ENCODE measurements at regions not wholly inside any gene's neighbourhood (a gene's known extent, or its start where the extent isn't known, plus 50 kb on each side); places are given as distances from the start of the nearest gene placed in this dataset.
"Not testable (repeated sequence)": the region's sequence is repeated elsewhere in the genome, so short reads cannot be mapped to it uniquely, and the experiment has no call there.

GRCh38 chr2:147460155-147460554 is 384.7 kb upstream of the ACVR2A start:
- no peak for DNase-seq

- no peak for DNase-seq
These were observed 388.1 kb upstream of the ACVR2A start for GRCh38 chr2:147456779-147457178.

GRCh38 chr2:147451902-147452515 is 392.8 kb upstream of the ACVR2A start:
- no peak for DNase-seq

GRCh38 chr2:147450661-147451510 is 393.9 kb upstream of the ACVR2A start:
- DNase-seq: no peak

DNA sequence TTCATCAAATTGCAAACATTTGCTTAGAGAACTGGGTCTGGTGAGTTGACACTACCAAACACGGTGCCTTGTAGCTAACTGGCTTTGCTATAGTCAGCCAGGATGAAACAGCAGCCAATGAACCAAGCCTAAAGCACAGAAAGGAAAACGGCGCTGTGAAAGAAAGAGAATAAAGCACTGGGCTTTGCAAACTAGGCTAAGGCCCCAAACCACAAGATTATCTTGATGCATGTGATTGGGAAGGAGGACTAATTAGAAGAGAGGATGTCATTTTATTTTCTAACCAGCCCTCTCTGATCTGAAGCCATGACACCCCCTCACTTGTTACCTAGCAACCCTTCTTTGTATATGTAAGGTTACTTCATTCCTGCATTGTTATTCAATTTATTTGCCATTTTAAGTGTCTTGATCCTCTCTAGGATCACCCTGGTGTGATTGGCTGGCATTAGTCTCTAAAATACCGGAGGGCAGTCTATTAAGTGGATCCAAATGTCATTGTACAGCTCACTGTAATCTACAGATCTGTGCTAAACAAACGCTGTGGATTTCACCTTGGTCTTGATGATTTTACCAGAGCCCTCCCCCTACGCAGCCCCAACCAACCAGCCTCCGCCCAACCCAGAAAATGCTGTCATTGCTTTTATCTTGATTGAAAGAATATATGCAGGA is 395.4 kb upstream of the ACVR2A start:
- DNase-seq: peak; percentile 19

GRCh38 chr2:147442816-147443215 is 402.0 kb upstream of the ACVR2A start:
- no peak for DNase-seq

DNA sequence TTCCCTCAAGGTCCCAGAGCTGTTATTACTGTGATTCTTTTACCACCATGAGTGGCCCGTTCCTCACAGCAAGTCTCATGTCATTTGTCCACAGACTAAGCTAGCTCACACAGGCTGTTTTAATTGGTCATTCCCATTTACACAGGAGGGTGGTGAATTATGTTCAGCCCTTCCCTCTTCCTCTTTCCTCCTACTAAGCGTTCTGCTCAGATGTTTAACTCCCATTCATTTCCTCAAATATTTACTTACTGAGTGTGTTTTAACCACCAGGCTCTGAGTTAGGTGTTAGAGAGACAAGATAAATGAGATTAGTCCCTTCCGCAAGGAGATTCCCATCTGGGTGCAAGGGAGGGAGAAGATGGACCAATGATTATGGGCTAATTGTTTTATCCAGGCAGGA is 403.6 kb upstream of the ACVR2A start:
- no peak for DNase-seq

- no peak for DNase-seq
These were observed 404.1 kb upstream of the ACVR2A start for GRCh38 chr2:147440734-147441133.

- DNase-seq: no peak
These were observed 404.8 kb upstream of the ACVR2A start for GRCh38 chr2:147439986-147440385.

DNA sequence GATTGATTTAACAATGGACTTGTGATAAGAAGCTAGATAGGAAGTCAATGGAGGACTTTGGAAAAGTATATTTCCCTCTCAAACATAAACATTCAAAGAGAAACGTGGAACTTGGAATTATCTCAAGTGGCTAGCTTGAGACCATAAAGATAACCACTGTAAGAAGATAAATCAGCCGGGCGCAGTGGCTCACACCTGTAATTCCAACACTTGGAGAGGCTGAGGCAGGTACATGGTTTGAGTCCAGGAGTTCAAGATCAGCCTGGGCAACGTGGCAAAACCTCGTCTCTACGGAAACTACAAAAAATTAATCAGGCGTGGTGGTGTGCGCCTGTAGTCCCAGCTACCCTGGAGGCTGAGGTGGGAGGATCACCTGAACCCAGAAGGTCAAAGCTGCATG is 405.9 kb upstream of the ACVR2A start:
- DNase-seq: no peak

GRCh38 chr2:147433822-147434221 is 411.0 kb upstream of the ACVR2A start:
- no peak for DNase-seq

DNA sequence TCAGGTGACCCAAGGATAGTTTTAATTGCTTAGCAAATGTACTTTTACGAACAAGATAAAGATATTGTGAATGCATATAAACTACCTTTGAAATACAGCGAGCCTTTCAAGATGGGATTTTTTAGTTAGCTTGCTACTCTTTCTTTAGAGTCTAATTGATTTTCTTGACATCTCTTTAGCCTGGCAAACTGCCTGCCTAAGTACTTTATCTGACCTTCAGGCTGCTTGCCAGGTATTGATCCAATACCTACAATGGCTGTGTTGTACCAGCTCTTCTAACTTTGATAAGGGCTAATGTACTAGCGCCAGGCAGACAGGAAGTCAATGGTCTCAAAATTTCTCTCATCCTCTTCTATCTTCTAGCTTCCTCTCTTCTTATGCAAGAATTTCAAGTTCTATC is 414.4 kb upstream of the ACVR2A start:
- DNase-seq: no peak

GRCh38 chr2:147428120-147428747 is 416.6 kb upstream of the ACVR2A start:
- no peak for DNase-seq

GRCh38 chr2:147425437-147426029 is 419.3 kb upstream of the ACVR2A start:
- no peak for DNase-seq

DNA sequence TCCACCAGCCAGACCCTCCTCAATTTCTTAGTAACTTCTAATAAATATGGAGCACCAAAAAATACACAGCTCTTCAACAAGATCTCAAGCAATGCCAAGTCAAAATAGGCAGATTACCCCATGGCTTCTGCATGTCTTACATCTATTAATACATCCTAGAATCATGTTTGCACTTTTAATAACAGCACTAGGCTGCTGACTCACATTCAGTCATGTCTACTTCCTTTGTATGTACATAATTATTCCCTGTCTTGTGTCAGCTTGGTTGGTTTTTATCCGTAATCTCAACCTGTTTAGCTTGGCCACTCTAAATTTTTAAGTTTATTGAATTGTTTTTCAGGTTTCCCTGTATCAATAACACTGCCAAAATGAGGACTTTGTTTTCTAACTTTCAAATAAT is 420.1 kb upstream of the ACVR2A start:
- no peak for DNase-seq

GRCh38 chr2:147420947-147421675 is 423.7 kb upstream of the ACVR2A start:
- no peak for DNase-seq

GRCh38 chr2:147420517-147420916 is 424.3 kb upstream of the ACVR2A start:
- no peak for DNase-seq

DNA sequence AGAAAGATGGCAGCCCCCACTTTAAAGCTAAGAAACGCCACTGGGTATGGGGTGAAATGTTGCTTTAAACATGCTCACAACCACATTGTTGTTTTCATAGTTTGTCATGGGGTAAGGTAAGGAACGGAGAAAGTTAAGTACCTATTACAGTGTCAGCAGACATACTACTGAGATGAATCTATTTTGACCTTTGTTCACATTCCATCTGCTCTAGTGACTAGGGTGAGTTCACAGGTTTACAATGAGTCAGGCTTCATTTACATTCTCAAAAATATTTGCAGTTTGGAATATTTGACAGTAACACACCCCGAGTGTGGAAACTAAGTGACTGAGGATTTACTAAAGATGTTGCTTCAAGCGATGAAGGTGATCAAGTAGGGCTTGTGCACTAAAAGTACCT is 428.7 kb upstream of the ACVR2A start:
- DNase-seq: no peak

DNA sequence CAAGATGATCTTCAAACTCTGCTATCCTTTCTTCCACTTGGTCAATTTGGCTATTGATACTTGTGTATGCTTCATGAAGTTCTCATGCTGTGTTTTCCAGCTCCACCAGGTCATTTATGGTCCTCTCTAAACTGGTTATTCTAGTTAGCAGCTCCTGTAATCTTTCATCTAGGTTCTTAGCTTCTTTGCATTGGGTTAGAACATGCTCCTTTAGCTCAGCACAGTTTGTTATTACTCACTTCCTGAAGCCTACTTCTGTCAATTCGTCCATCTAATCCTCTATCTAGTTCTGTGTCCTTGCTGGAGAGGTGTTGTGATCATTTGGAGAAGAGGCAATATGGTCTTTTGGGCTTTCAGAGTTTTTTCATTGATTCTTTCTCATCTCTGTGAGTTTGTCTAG is 430.2 kb upstream of the ACVR2A start:
- DNase-seq: not testable (repeated sequence)

DNA sequence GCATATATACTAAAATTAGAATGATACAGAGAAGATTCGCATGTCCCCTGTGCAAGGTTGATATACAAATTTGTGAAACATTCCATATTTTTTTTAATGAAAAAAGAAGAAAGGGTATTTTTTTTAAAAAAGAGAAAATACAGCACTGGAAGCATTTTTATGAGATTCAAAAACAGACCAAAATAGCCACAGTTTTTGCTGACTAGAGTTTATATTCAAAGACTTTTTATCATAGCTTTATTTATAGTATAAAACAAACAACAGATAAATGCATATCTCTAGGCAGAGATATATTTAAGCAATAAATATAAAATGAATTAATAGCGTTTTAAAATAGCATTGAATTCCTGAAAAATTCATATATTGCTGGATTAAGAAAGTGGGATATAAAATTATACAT is 436.5 kb upstream of the ACVR2A start:
- DNase-seq: no peak

DNA sequence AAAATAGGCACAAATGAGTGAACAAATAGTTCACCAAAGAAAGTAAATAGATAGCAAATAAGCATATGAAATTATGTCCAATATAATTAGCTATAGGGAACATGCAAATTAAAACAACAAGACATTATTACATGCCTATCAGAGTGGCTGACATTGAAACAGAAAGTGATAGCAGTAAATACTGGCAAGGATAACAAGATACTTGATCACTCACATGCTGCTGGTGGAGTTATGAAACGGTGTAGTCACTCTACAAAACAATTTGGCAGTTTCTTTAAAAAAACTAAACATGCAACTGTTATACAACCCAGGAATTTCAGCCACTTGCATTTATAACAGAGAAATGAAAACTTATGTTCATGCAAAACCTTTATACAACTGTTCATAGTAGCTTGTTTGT is 439.2 kb upstream of the ACVR2A start:
- DNase-seq: no peak

DNA sequence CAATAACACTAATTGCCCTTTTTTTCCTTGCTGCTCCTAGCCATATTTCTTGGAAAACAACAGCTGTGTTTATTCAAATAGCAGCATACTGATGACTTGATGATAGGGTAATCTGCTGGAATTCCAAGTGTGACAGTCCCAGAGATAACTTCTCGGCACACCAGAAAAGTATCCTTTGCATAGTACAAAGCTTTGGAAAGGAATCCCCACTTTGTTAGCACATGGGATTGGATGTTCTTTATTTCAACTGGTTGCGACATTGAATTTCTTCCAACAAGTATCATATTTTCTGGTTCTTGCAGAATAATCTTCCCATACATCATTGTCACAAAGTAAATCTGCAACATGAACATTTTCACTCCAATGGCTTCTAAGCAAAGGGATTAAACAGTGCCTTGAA is 445.8 kb upstream of the ACVR2A start:
- no peak for DNase-seq

GRCh38 chr2:147398301-147398700 is 446.5 kb upstream of the ACVR2A start:
- no peak for DNase-seq
